Right lobe of liver (tissue), 6 donors: ENCODE measurements at regions not wholly inside any gene's neighbourhood (a gene's known extent, or its start where the extent isn't known, plus 50 kb on each side); places are given as distances from the start of the nearest gene placed in this dataset.

Experiments
- ATAC-seq, 4 donors: fragments of 200-7000 bp; cut with Tn5 transposase; one replicate each; pipeline ENCODE4 v1.9.1; 2020; ENCODE audit warnings: mild to moderate bottlenecking in 4 of 4, moderate library complexity in 4 of 4
- DNase-seq, 3 donors: peaks; one replicate each; pipeline ENCODE4 v3.0.0-alpha.2; 2020
- H3K27ac ChIP-seq, 3 donors: fragments of 200-600 bp; one replicate each; pipeline ENCODE4 v1.8.0; 2022
- H3K27me3 ChIP-seq, 2 donors: fragments of 200-600 bp; one replicate each; pipeline ENCODE4 v1.8.0; 2022
- H3K36me3 ChIP-seq, 4 donors: fragments of 200-600 bp; sonication (generic) in 1 of 4; one replicate each; pipeline versions ENCODE4 v1.5.1 to v1.8.0; 2017 to 2022; ENCODE audit warnings: control low read depth in 1 of 4
- H3K4me1 ChIP-seq, 4 donors: fragments of 200-600 bp; sonication (generic) in 1 of 4; one replicate each; pipeline versions ENCODE4 v1.5.1 to v1.8.0; 2017 to 2022; ENCODE audit warnings: control low read depth in 1 of 4
- H3K4me3 ChIP-seq, 3 donors: fragments of 200-600 bp; one replicate each; pipeline ENCODE4 v1.8.0; 2022
- H3K9me3 ChIP-seq, 4 donors: fragments of 200-600 bp; sonication (generic) in 1 of 4; one replicate each; pipeline versions ENCODE4 v1.5.1 to v1.8.0; 2017 to 2022; ENCODE audit warnings: control low read depth in 1 of 4
- POLR2A ChIP-seq: fragments of 450-650 bp; IDR thresholded peaks from one replicate; pipeline ENCODE4 v1.6.1; 2017; ENCODE audit warnings: antibody characterized with exemption, mild to moderate bottlenecking
- WGBS: methylation state at CpG from one replicate; pipeline ENCODE4 v1.1.6; 2018; ENCODE audit warnings: low coverage, low lambda C conversion rate; ENCODE audit not compliant: insufficient coverage; ENCODE audit errors: missing lambda C conversion rate; 5-methylcytosine and 5-hydroxymethylcytosine counted together
- intact Hi-C, 2 donors: fragments of 100-400 bp; cut with DNase I; formaldehyde crosslinking; loops; one replicate each; pipeline versions ENCODE4 v1.11.2 to v1.14.1; 2022
- TF ChIP-seq, protein P1 (sequence below), 4 donors: fragments of 200-600 bp in 3 of 4; fragments of 450-650 bp in 1 of 4; IDR thresholded peaks; one replicate each; pipeline versions ENCODE4 v1.5.1 to v1.8.0; 2016 to 2022; ENCODE audit warnings: antibody characterized with exemption in 4 of 4, mild to moderate bottlenecking in 2 of 4
- donor health status: DM: no; HTN: yes; CAD: no.
- donor health status: DM: no; HTN: no; CAD: no.
- donor health status: DM: no; HTN: no; CAD: no.
- donor health status: DM: no; HTN: yes; CAD: no.
- donor health status: DM: no; HTN: yes; CAD: no.

DNA sequence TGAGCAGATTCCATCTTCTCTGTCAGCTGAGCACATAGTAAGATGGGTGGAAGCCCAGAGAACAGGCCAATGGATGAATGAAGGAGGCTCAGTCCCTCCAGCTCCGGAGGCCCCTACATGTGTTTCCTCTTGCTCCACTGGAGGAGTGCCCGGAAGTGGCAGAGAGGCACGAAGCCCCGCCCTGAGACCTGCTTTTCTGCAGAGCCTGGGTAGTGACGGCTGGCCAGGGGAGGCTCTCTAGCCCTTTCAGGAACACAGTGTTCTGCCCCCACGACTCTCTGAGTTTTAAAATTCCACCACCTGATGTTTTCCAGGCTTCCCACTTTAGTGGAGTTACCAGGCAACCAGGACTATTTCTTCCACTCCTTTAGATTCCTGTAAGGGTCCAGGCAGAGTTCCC lies 149.4 kb upstream of the SLC6A11 start:
- no peak for DNase-seq
- Histone ChIP-seq H3K4me3 (no peak overlapping the region), H3K27ac (no peak overlapping the region), H3K9me3 (no peaks in the 10 kb centered on the region), H3K36me3 (no peaks in the 10 kb centered on the region), H3K4me1 (peaks cover 0 to 19% (median 2%) of the 10 kb centered on the region in 4 donors), H3K27me3 (no peaks in the 10 kb centered on the region)
- TF ChIP-seq, protein P1, sequence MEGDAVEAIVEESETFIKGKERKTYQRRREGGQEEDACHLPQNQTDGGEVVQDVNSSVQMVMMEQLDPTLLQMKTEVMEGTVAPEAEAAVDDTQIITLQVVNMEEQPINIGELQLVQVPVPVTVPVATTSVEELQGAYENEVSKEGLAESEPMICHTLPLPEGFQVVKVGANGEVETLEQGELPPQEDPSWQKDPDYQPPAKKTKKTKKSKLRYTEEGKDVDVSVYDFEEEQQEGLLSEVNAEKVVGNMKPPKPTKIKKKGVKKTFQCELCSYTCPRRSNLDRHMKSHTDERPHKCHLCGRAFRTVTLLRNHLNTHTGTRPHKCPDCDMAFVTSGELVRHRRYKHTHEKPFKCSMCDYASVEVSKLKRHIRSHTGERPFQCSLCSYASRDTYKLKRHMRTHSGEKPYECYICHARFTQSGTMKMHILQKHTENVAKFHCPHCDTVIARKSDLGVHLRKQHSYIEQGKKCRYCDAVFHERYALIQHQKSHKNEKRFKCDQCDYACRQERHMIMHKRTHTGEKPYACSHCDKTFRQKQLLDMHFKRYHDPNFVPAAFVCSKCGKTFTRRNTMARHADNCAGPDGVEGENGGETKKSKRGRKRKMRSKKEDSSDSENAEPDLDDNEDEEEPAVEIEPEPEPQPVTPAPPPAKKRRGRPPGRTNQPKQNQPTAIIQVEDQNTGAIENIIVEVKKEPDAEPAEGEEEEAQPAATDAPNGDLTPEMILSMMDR (IDR thresholded peaks at IDR 0.05), result no peak
- no peak for TF ChIP-seq POLR2A
- ATAC-seq, result peak in 1 of 4 donors; percentile 17
- intact Hi-C loops, result no loop called here
- 24% methylated on average over 5 of the region's 6 CpGs for WGBS

DNA sequence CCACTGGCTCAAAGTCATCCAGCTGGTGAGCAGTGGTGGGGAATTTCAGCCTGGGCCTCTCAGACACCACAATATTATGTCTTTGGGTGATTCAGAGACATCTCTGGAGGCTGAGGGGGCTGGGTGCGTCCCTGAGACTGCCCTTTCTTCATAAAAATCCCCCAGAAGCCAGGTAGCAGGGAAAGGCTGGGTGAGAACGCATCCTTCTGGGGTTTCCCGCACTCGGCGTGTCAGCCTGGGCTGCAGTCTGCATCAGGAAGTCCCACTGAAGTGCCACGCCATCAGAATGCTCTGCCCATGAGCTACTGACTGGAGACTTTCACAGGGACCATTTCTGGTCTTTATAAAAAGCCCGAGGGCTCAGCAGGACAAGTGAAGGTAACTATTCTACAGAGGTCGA lies 148.8 kb upstream of the SLC6A11 start:
- no peak overlapping the region for H3K27ac ChIP-seq
- H3K9me3 ChIP-seq, result no peaks in the 10 kb centered on the region
- intact Hi-C loops, result no loop called here
- no peak for TF ChIP-seq POLR2A
- TF ChIP-seq, protein P1 (IDR thresholded peaks at IDR 0.05), result no peak
- H3K4me3 ChIP-seq, result no peak overlapping the region
- 79% methylated on average over 6 of the region's 8 CpGs for WGBS
- no peaks in the 10 kb centered on the region for H3K36me3 ChIP-seq
- ATAC-seq (no peak), DNase-seq (no peak)
- H3K4me1 ChIP-seq, result peaks cover 0 to 19% (median 2%) of the 10 kb centered on the region in 4 donors
- no peaks in the 10 kb centered on the region for H3K27me3 ChIP-seq

DNA sequence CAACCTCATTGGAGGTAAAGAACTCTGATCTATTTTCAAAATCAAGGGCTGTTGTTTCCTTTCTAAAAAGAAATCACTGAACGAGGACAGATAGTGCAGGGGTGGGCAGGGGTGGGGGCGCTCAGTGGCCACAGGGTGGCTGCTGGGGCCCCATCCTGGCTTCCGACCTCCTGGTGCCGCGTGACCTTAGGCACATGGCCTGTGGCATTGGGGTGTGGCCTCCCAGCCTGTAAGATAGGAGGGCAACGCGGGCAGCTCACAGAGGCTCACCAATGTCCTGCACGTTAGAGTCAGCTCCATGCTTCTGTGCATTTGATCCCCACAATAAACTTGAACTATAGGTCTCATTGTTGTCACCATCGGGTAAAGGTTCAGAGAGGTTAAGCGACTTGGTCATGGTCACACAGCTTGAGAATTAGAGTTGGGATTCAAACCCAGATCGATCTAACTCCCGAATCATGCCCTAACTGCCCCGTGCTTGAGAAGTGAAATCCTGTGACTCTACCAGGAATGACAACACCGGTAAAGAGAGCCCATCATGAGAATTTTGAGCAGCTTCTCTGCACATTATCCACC lies 148.0 kb upstream of the SLC6A11 start:
- Histone ChIP-seq H3K27ac (no peak overlapping the region), H3K4me3 (no peak overlapping the region), H3K4me1 (peaks cover 0 to 19% (median 2%) of the 10 kb centered on the region in 4 donors), H3K9me3 (no peaks in the 10 kb centered on the region), H3K36me3 (no peaks in the 10 kb centered on the region), H3K27me3 (no peaks in the 10 kb centered on the region)
- WGBS, result 40% methylated on average over 1 of the region's 14 CpGs
- intact Hi-C loops, result no loop called here
- ATAC-seq (no peak), DNase-seq (no peak)
- TF ChIP-seq, protein P1 (IDR thresholded peaks at IDR 0.05), result no peak

DNA sequence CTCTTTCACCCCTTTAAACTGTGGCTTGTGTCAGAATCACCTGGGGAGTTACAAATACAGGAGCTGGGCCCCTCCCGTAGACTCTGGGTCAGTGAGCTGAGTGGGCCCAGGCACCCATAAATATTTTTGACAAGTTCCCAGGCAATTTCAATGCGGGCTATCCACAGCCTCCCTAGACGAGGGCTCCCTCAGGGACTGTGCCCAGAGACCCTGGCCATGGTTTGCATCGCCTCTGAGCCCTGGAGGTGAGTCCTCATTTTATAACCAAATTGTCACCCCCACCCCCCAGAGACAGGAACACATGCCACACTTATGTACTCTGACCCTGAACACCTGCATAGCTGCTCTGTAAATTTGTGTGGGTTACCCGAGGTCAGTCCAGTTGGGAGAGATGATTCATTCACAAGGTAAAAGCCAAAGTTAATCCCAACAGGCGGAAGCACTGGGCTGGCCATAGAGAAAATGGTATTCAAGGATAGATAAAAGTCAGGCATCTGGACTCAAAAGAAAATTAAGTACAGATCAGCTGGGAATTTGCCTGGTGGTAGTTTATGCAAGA lies 146.5 kb upstream of the SLC6A11 start:
- Histone ChIP-seq H3K27ac (no peak overlapping the region), H3K9me3 (no peaks in the 10 kb centered on the region), H3K36me3 (no peaks in the 10 kb centered on the region), H3K4me3 (no peak overlapping the region), H3K4me1 (peaks cover 0 to 19% (median 2%) of the 10 kb centered on the region in 4 donors), H3K27me3 (no peaks in the 10 kb centered on the region)
- intact Hi-C loops, result no loop called here
- no peak for TF ChIP-seq POLR2A
- TF ChIP-seq, protein P1 (IDR thresholded peaks at IDR 0.05), result no peak
- ATAC-seq (peak; percentile 92 to 94 (median 93)), DNase-seq (peak in 2 of 3 donors; percentile 34 to 59)
- WGBS, result 48% methylated on average over 4 of the region's 6 CpGs
